Large intestine (tissue), 3 donors: ENCODE measurements at regions not wholly inside any gene's neighbourhood (a gene's known extent, or its start where the extent isn't known, plus 50 kb on each side); places are given as distances from the start of the nearest gene placed in this dataset.

ENCODE experiments used
- DNase-seq, 2 donors: peaks; one replicate each; pipeline versions ENCODE4 v3.0.0 to v3.0.0-alpha.2; 2013
- H3K27ac ChIP-seq: one replicate; pipeline ENCODE4 v1.5.1; 2013; ENCODE audit warnings: low read length
- H3K27me3 ChIP-seq: 2 replicates; pipeline ENCODE4 v1.6.1; 2013; ENCODE audit warnings: low read length; ENCODE audit not compliant: control insufficient read depth, insufficient read depth
- H3K36me3 ChIP-seq: 2 replicates; pipeline ENCODE4 v1.6.1; 2013; ENCODE audit warnings: low read length; ENCODE audit not compliant: control insufficient read depth, insufficient read depth
- H3K4me1 ChIP-seq: one replicate; pipeline ENCODE4 v1.6.1; 2013; ENCODE audit warnings: low read length; ENCODE audit not compliant: control insufficient read depth, insufficient read depth
- H3K4me3 ChIP-seq: one replicate; pipeline ENCODE4 v1.5.1; 2013; ENCODE audit warnings: low read length
- H3K9me3 ChIP-seq: one replicate; pipeline ENCODE4 v1.6.1; 2013; ENCODE audit warnings: mild to moderate bottlenecking, low read depth, low read length, moderate library complexity; ENCODE audit not compliant: control insufficient read depth
- WGBS: methylation state at CpG from one replicate; pipeline ENCODE4 v1.1.5; 2013; ENCODE audit warnings: low lambda C conversion rate; ENCODE audit not compliant: insufficient coverage; 5-methylcytosine and 5-hydroxymethylcytosine counted together

DNA sequence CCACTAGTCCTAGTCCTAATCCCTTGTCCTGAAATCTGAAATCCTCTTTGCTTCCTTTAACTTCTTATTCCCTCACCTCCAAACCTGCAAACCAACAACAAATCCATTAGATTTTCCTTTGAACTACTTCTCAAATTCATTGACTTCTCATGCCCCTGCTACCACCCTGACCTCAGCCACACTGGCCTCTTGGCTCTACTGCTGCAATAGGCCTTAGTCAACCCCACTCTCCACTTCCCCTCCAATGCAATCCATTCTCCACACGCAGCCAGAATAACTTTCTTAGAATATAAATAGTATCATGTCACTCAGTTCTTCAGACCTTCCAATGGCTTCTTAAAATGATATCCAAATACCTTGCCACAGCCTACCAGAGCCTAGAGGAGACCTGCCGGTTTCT lies 131.1 kb upstream of the GADL1 start:
- Histone ChIP-seq H3K27me3 (no peaks in the 10 kb centered on the region), H3K9me3 (no peaks in the 10 kb centered on the region), H3K4me3 (no peak overlapping the region), H3K36me3 (no peaks in the 10 kb centered on the region), H3K27ac (no peak overlapping the region), H3K4me1 (no peaks in the 10 kb centered on the region)
- 100% methylated on average over 1 of the region's 2 CpGs for WGBS
- DNase-seq: no peak

DNA sequence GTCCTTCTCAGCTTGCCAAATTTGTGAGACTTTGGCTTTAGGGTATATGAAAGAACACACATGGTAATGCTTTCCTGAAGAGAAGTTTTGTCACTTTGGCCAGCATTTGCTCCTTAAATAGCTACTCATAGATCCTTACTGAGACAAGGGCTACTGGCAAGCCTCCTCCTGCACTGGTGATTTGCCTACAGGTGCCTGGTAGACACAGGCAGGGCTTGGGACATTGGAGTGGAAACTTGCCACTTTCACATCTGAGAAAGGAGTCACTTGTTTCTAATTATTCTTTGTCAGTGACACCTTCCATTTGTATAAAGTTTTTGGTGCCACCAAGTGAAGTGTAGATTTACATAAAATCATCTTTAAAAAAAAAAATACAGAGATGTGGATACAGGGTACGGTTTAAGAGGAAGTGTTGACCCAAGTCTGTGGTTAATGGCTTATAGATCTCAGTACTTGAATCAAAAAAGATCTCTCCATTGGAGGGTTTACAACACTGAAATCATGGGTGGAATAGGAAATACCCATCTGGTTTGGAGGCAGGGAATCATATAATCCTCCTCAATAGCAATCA lies 132.8 kb upstream of the GADL1 start:
- Histone ChIP-seq H3K27me3 (no peaks in the 10 kb centered on the region), H3K27ac (no peak overlapping the region), H3K36me3 (no peaks in the 10 kb centered on the region), H3K4me1 (no peaks in the 10 kb centered on the region), H3K4me3 (no peak overlapping the region), H3K9me3 (no peaks in the 10 kb centered on the region)
- DNase-seq: no peak
- 83% methylated on average over 1 of the region's 1 CpG for WGBS

DNA sequence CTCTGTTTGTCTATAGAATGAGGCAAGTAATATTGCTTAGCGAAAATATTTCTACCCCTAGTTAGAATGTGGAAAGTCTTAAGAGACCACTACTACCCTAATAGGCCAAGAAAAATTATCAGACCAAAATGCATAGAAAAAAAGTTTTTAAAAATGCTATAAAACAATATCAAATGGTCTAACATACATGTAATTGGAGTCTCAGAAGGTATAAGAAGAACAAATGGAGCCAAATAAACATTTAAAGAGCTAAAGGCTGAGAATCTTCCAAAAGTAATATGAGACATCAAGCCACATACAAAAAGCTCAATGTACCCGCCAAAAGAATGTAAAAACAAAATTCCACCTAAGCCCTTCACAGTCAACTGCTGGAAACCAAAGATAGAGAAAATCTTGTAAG lies 133.5 kb upstream of the GADL1 start:
- WGBS: 100% methylated on average over 2 of the region's 2 CpGs
- H3K27me3 ChIP-seq: no peaks in the 10 kb centered on the region
- no peaks in the 10 kb centered on the region for H3K4me1 ChIP-seq
- H3K36me3 ChIP-seq: no peaks in the 10 kb centered on the region
- H3K27ac ChIP-seq: no peak overlapping the region
- no peaks in the 10 kb centered on the region for H3K9me3 ChIP-seq
- no peak overlapping the region for H3K4me3 ChIP-seq
- DNase-seq: no peak

GRCh38 chr3:31028766-31029165 lies 134.3 kb upstream of the GADL1 start:
- Histone ChIP-seq H3K4me1 (no peaks in the 10 kb centered on the region), H3K4me3 (no peak overlapping the region), H3K27me3 (no peaks in the 10 kb centered on the region), H3K36me3 (no peaks in the 10 kb centered on the region), H3K9me3 (no peaks in the 10 kb centered on the region), H3K27ac (no peak overlapping the region)
- WGBS: 100% methylated on average over 1 of the region's 1 CpG
- no peak for DNase-seq

GRCh38 chr3:31029706-31030105 lies 135.2 kb upstream of the GADL1 start:
- H3K4me1 ChIP-seq: no peaks in the 10 kb centered on the region
- WGBS: no CpG with 5 or more reads among the region's 3 CpGs
- H3K27ac ChIP-seq: no peak overlapping the region
- no peak overlapping the region for H3K4me3 ChIP-seq
- no peaks in the 10 kb centered on the region for H3K36me3 ChIP-seq
- H3K27me3 ChIP-seq: no peaks in the 10 kb centered on the region
- no peaks in the 10 kb centered on the region for H3K9me3 ChIP-seq
- DNase-seq: no peak

DNA sequence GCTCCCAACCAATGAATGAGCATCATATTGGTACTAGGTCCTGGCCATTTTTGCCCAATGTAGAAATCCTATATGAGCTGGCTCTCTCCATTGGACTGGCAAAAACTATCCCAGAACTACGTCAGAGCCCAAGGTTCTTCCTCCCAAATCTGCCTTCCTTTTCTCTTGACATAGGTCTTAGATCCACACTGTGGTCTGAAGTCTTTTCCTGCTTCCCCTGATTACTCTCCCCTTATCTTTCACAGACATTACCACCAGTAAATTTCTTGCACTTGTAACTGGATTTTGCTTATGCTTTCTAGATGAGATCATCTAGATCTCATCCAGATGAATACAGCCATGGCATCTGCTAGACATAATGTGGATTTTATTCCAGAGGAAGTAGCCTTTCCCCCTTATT lies 141.2 kb upstream of the GADL1 start:
- DNase-seq: no peak
- Histone ChIP-seq H3K27ac (no peak overlapping the region), H3K4me1 (no peaks in the 10 kb centered on the region), H3K27me3 (no peaks in the 10 kb centered on the region), H3K36me3 (no peaks in the 10 kb centered on the region), H3K4me3 (no peak overlapping the region), H3K9me3 (no peaks in the 10 kb centered on the region)
- 75% methylated on average over 1 of the region's 1 CpG for WGBS

DNA sequence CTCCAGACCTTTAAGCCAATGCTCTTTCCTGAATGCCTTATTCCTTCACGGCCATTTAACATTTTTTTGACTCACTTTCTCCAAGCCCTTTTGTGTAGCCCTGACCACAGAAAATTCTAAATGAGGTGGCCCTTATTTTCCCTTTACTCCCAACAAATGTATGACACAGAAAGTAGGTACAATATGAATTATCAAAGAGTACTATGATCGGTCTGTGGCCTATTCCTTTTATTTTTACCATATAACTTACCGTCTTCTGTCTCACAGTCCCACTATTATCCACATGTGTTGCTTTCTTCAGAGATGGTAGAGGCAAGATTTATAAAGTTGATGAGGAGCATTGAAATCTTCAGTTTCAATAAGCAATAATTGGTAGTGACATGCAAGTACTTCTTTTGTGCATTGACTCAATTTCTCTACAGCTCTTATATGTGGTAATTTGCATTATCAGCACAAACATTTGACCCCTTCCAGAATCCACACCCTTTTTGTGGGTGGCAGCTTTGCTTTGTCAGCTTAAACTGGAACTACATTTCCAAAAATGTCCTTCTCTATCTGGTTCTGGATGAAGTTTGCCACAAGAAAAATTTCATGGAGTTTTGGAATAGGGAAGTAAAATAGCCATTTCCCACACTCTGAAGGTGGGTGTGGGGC lies 143.8 kb upstream of the GADL1 start:
- Histone ChIP-seq H3K4me1 (peaks cover 9% of the 10 kb centered on the region), H3K36me3 (no peaks in the 10 kb centered on the region), H3K27me3 (no peaks in the 10 kb centered on the region), H3K27ac (no peak overlapping the region), H3K4me3 (no peak overlapping the region), H3K9me3 (peaks cover 3% of the 10 kb centered on the region)
- 100% methylated on average over 2 of the region's 3 CpGs for WGBS
- no peak for DNase-seq

DNA sequence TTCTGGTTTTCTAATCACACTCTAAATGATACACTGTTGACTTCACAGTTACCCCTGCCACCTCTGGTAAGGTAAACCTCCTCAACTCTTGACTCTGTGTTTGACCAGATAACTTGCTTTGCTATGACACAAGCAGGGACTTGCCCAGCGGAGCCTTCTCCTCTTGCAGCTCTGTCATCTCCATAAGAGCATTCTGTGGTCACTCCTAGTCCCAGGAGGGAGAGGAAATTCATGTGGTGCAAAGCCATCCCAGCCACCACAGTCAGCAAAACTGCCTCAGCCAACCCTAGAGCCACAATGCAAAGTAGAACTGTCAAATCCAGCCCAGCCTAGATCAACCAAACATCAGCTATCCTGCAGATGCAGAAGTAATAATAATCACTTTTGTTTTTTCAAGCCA lies 144.7 kb upstream of the GADL1 start:
- no peaks in the 10 kb centered on the region for H3K36me3 ChIP-seq
- peaks cover 4% of the 10 kb centered on the region for H3K9me3 ChIP-seq
- no peak for DNase-seq
- H3K27me3 ChIP-seq: no peaks in the 10 kb centered on the region
- peaks cover 9% of the 10 kb centered on the region for H3K4me1 ChIP-seq
- H3K4me3 ChIP-seq: no peak overlapping the region
- H3K27ac ChIP-seq: no peak overlapping the region
- WGBS: no CpG with 5 or more reads among the region's 1 CpG

- Histone ChIP-seq H3K27ac (peak overlapping the region; percentile 53), H3K36me3 (no peaks in the 10 kb centered on the region), H3K27me3 (no peaks in the 10 kb centered on the region), H3K9me3 (peaks cover 4% of the 10 kb centered on the region), H3K4me3 (no peak overlapping the region), H3K4me1 (peaks cover 9% of the 10 kb centered on the region)
- whole genome bisulfite sequencing: 33% methylated on average over 1 of the region's 2 CpGs
- peak; percentile 57 to 70 for DNase-seq
Measured at GRCh38 chr3:31041161-31041978, 146.9 kb upstream of the GADL1 start.

DNA sequence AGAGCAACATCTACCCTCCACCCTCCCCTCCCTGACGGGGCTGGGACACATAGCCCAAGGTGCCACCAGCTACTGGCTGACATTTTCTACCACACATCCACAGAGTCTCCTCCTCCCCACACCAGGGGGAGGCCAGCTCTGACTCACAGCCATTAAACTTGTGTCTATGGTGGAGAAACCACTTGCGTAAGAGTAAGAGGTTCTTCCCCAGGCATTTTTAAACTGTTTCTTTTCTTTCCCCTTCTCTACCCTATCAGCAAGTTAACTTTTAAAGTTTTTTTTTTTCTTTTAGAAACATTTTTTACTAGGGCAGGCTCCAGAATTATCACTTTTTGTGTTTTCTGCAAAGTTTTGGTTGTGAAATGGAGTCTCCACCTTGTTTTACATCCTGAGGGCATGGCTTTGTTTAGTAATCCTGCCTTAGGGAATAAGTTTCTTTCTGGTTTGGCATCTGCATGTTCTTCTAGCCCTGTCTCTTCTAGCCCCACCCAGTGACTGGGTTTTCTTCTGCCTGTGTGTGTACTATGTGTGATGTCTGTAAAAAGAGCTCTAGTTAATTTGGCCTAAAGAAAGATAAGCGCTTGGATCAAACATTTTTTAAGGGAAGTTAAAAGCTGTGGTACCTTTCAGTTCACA lies 148.8 kb upstream of the GADL1 start:
- no peaks in the 10 kb centered on the region for H3K27me3 ChIP-seq
- H3K36me3 ChIP-seq: no peaks in the 10 kb centered on the region
- DNase-seq: no peak
- no peak overlapping the region for H3K4me3 ChIP-seq
- 100% methylated on average over 1 of the region's 3 CpGs for WGBS
- H3K27ac ChIP-seq: no peak overlapping the region
- H3K9me3 ChIP-seq: peaks cover 4% of the 10 kb centered on the region
- H3K4me1 ChIP-seq: peaks cover 9% of the 10 kb centered on the region
